Activated naive CD8-positive, alpha-beta T cell treated with anti-CD3 and anti-CD28 coated beads, Interleukin-2, amount 50 U/mL, for 24 hours (primary cell): ENCODE measurements at regions not wholly inside any gene's neighbourhood (a gene's known extent, or its start where the extent isn't known, plus 50 kb on each side); places are given as distances from the start of the nearest gene placed in this dataset.

Experiments
- ATAC-seq: fragments of 150-1000 bp; cut with Tn5 transposase; one replicate; pipeline ENCODE4 v1.10.0; 2021
- DNase-seq: peaks from one replicate; pipeline ENCODE4 v3.0.0; 2021
- H3K27ac Mint-ChIP-seq: one replicate; pipeline ENCODE4 v1.8.0; 2021; ENCODE audit warnings: mild to moderate bottlenecking, mixed read lengths
- H3K27me3 Mint-ChIP-seq: one replicate; pipeline ENCODE4 v1.8.0; 2021; ENCODE audit warnings: mixed read lengths
- H3K36me3 Mint-ChIP-seq: one replicate; pipeline ENCODE4 v1.8.0; 2021; ENCODE audit warnings: low read depth, mixed read lengths
- H3K4me1 Mint-ChIP-seq: one replicate; pipeline ENCODE4 v1.8.0; 2021; ENCODE audit warnings: mixed read lengths
- H3K4me3 Mint-ChIP-seq: one replicate; pipeline ENCODE4 v1.8.0; 2021; ENCODE audit warnings: mild to moderate bottlenecking, moderate library complexity, mixed read lengths
- H3K9me3 Mint-ChIP-seq: one replicate; pipeline ENCODE4 v1.8.0; 2021; ENCODE audit warnings: mixed read lengths

GRCh38 chr2:224210286-224211180 is 171.4 kb upstream of the SERPINE2 start:
- DNase-seq (no peak), ATAC-seq (no peak)
- Mint-ChIP-seq H3K27ac (no peak overlapping the region), H3K36me3 (no peaks in the 10 kb centered on the region), H3K4me1 (no peaks in the 10 kb centered on the region), H3K9me3 (no peaks in the 10 kb centered on the region), H3K27me3 (peaks cover 8% of the 10 kb centered on the region), H3K4me3 (no peak overlapping the region)

DNA sequence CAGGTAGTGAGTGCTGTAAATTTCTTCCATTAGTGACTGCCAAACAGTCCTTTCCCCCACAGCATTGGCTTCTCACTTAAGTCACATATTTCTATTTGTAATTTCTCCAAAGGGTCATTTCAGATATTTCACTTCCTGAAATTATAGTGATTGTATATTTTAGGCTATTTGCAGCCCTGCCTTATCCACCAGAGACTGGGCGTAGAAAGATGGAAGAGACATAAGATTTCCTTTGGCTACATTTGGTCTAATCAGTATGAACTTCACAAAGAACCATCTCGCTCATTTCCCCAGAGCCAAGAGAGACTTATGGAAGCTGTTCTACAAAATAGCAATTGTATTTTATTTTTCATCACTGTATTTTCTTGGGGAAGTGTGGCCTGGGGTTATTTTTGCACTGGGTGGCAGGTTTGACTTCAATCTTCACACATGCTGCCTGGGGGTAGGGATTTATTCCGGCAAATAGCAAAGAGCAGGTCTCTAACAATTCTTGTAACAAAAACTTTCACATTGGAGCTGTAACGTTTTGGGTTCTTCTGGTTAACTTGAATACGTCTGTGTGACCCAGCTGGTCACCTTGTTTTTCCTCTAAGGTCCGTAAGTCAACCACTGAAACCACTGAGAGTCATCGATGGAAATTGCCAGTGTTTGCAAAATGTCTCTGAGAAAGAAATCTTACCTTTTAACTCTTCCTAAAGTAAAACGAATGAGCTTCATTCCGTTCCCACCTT is 170.6 kb upstream of the SERPINE2 start:
- Mint-ChIP-seq H3K4me1 (no peaks in the 10 kb centered on the region), H3K36me3 (no peaks in the 10 kb centered on the region), H3K9me3 (no peaks in the 10 kb centered on the region), H3K27ac (no peak overlapping the region), H3K4me3 (no peak overlapping the region), H3K27me3 (peaks cover 8% of the 10 kb centered on the region)
- DNase-seq, result no peak
- ATAC-seq, result no peak

GRCh38 chr2:224208443-224208842 is 169.4 kb upstream of the SERPINE2 start:
- Mint-ChIP-seq H3K4me3 (no peak overlapping the region), H3K4me1 (no peaks in the 10 kb centered on the region), H3K9me3 (no peaks in the 10 kb centered on the region), H3K36me3 (no peaks in the 10 kb centered on the region), H3K27me3 (peaks cover 8% of the 10 kb centered on the region), H3K27ac (no peak overlapping the region)
- no peak for DNase-seq
- no peak for ATAC-seq

DNA sequence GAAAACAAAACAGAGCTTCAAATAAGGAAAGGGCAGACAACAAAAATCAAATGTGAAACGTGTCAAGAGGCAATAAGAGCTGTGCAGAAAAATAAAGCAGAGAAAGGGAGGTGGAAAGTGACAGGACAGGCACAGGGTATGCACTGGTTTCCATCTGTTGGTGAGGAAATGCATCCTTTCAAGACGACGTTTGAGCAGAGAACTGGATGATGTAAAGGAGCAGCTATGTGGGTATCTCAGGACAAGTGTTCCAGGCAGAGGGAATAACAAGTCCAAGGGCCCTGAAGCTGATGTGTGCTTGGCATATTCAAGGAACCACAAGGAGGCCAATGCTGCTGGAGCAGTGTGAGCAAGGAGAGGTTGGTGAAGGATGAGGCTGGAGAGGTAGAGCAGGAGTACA is 168.9 kb upstream of the SERPINE2 start:
- no peaks in the 10 kb centered on the region for H3K4me1 Mint-ChIP-seq
- no peaks in the 10 kb centered on the region for H3K36me3 Mint-ChIP-seq
- no peaks in the 10 kb centered on the region for H3K9me3 Mint-ChIP-seq
- H3K4me3 Mint-ChIP-seq, result no peak overlapping the region
- peaks cover 8% of the 10 kb centered on the region for H3K27me3 Mint-ChIP-seq
- ATAC-seq (no peak), DNase-seq (no peak)
- no peak overlapping the region for H3K27ac Mint-ChIP-seq

- no peak overlapping the region for H3K27ac Mint-ChIP-seq
- H3K36me3 Mint-ChIP-seq, result no peaks in the 10 kb centered on the region
- H3K4me1 Mint-ChIP-seq, result no peaks in the 10 kb centered on the region
- peaks cover 8% of the 10 kb centered on the region for H3K27me3 Mint-ChIP-seq
- ATAC-seq (no peak), DNase-seq (no peak)
- no peaks in the 10 kb centered on the region for H3K9me3 Mint-ChIP-seq
- no peak overlapping the region for H3K4me3 Mint-ChIP-seq
These were observed 167.7 kb upstream of the SERPINE2 start for GRCh38 chr2:224206816-224207215.

- H3K27me3 Mint-ChIP-seq, result peaks cover 8% of the 10 kb centered on the region
- H3K36me3 Mint-ChIP-seq, result no peaks in the 10 kb centered on the region
These were observed 163.3 kb upstream of the SERPINE2 start for GRCh38 chr2:224202281-224202865.

DNA sequence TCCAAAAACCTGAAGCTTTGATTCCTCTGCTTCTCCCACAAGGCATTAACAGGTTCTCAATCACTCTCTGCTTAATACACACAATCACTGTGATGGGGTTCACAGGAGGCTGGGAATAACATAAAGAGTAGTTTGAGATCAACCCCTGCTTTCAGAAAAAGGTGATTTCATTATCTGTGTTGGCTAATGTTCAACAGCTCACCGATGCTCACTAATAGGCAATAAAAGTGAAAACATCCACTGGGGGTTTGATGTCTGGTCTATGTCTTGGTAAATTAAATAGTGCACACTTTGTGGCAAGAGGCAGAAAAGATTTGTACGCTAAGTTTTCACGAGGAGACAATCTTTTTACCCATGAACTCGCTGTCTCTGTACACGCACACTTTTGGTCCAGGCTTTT is 159.3 kb upstream of the SERPINE2 start:
- Mint-ChIP-seq H3K4me3 (no peak overlapping the region), H3K27ac (no peak overlapping the region), H3K9me3 (no peaks in the 10 kb centered on the region), H3K36me3 (no peaks in the 10 kb centered on the region), H3K27me3 (peaks cover 4% of the 10 kb centered on the region), H3K4me1 (no peaks in the 10 kb centered on the region)
- ATAC-seq (no peak), DNase-seq (no peak)

More at GRCh38 chr2:224202281-224202865, 163.3 kb upstream of the SERPINE2 start:
- no peak for DNase-seq
- ATAC-seq, result no peak
- Mint-ChIP-seq H3K27ac (no peak overlapping the region), H3K4me1 (no peaks in the 10 kb centered on the region), H3K4me3 (no peak overlapping the region), H3K9me3 (no peaks in the 10 kb centered on the region)

DNA sequence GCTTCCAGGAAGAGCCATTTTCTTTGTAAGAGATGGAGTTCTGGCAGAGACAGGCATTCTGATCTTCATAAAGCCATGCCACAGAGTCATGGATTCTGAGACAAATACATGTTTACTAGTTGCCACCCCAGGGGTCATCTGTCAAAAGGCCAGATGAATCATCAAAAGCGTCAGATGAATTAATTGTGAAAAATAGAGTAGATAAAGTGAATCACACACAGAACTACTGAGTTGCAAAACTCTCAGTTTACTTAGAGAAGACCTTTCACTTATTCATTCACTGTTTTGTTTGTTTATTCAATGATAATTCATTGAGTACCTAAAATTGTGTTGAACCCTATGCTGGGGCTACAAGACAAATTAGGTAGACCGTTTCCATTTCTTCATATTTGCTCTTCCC is 157.7 kb upstream of the SERPINE2 start:
- Mint-ChIP-seq H3K9me3 (no peaks in the 10 kb centered on the region), H3K4me3 (no peak overlapping the region), H3K27me3 (peaks cover 4% of the 10 kb centered on the region), H3K27ac (no peak overlapping the region), H3K4me1 (no peaks in the 10 kb centered on the region), H3K36me3 (no peaks in the 10 kb centered on the region)
- DNase-seq (no peak), ATAC-seq (no peak)

DNA sequence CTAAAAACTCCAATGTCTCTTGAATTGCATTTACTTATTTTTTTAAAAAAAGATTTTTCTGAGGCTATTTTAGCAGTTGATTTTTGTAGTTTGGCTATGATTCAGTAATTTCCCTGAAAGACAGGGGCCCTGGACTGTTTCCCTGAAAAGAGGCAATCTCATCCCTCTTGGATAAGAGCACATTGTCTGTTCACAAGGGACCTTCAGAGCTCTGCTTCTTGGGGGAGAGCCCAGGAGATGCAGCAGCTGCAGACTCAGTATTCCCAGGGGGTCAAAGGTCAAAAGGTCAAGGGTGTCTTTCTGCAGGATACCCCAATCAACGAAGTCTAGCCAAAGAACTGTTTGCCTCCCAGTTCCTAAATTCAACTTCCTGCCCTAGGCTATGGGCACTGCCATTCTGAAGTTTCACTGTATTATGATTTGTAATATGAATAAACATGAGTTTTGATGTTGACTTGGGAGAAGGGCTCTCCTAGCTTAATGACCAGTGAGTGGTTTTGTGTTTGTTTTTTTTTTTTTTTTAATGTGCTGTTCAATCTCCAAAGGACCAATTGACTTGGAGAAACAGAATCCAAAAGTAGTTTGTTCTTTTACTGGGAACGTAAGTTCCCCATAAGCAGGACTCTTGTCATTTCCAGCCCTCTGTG is 157.0 kb upstream of the SERPINE2 start:
- DNase-seq, result no peak
- H3K4me3 Mint-ChIP-seq, result no peak overlapping the region

DNA sequence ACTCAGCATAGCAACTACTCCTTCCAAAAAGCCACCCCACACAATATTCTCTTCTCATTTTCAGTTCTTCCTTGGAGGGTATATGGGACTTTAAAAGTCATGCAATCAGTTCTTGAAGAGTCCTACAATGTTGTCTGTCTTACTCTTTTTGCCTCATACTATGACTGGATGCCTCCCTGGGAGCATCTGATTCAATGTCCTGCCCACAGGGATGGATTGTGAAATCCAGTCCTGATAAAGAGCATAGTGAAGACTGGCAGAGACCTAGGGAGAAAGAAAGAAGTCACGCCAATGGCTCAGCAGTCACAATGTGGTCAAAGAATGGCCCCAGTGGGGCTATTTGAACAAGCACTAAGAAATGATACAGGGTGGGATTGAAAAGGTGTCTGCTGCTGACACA is 155.1 kb upstream of the SERPINE2 start:
- no peak overlapping the region for H3K4me3 Mint-ChIP-seq
- DNase-seq, result no peak
- no peaks in the 10 kb centered on the region for H3K4me1 Mint-ChIP-seq
- no peaks in the 10 kb centered on the region for H3K36me3 Mint-ChIP-seq
- ATAC-seq, result no peak
- H3K27ac Mint-ChIP-seq, result no peak overlapping the region
- H3K9me3 Mint-ChIP-seq, result no peaks in the 10 kb centered on the region
- peaks cover 4% of the 10 kb centered on the region for H3K27me3 Mint-ChIP-seq

More for the DNA sequence above, 157.0 kb upstream of the SERPINE2 start:
- Mint-ChIP-seq H3K27me3 (peaks cover 4% of the 10 kb centered on the region), H3K9me3 (no peaks in the 10 kb centered on the region), H3K36me3 (no peaks in the 10 kb centered on the region), H3K27ac (no peak overlapping the region), H3K4me1 (no peaks in the 10 kb centered on the region)
- ATAC-seq, result no peak

DNA sequence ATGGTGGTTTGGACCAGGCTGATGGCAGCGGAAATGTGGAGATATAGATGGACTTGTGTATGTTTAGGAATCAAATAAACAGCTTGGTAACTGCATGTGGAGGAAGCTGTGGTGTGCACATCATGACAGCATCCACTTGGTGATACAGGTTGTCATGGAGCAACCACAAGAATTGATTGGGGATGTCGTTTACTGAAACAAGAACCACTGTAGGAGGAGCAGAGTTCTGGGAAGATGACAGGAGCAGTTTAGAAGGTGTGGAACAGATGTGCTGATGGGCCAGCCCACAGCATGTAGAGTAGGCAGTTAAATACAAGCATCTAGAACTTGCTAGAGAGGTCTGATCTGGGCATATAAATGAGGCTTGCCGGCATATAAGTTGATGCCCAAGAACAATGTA is 152.4 kb upstream of the SERPINE2 start:
- DNase-seq, result no peak
- no peak for ATAC-seq
- Mint-ChIP-seq H3K4me1 (no peaks in the 10 kb centered on the region), H3K27me3 (peaks cover 4% of the 10 kb centered on the region), H3K27ac (no peak overlapping the region), H3K4me3 (no peak overlapping the region), H3K9me3 (no peaks in the 10 kb centered on the region), H3K36me3 (no peaks in the 10 kb centered on the region)

DNA sequence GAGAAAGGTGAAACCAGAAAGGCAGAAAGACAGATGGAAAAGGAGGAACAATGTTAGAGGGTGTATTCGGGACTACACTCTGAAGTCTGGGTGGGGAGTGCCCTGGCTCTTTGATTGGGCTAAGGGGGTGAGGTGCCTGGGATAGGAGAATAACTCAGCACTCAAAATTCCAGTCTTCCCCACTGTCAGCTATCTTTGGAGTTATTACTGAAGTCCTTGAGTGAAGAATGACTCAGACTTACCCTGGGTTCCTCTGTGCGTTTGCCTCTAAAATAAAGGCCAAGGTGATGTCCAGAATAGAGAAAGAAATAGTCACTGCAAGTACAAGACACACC is 151.8 kb upstream of the SERPINE2 start:
- no peak overlapping the region for H3K27ac Mint-ChIP-seq
- ATAC-seq (no peak), DNase-seq (no peak)
- no peaks in the 10 kb centered on the region for H3K9me3 Mint-ChIP-seq
- H3K4me3 Mint-ChIP-seq, result no peak overlapping the region
- peaks cover 4% of the 10 kb centered on the region for H3K27me3 Mint-ChIP-seq
- no peaks in the 10 kb centered on the region for H3K4me1 Mint-ChIP-seq
- H3K36me3 Mint-ChIP-seq, result no peaks in the 10 kb centered on the region

GRCh38 chr2:224190234-224190935 is 151.3 kb upstream of the SERPINE2 start:
- no peaks in the 10 kb centered on the region for H3K4me1 Mint-ChIP-seq
- ATAC-seq (no peak), DNase-seq (no peak)
- H3K36me3 Mint-ChIP-seq, result no peaks in the 10 kb centered on the region
- no peak overlapping the region for H3K27ac Mint-ChIP-seq
- H3K4me3 Mint-ChIP-seq, result no peak overlapping the region
- H3K9me3 Mint-ChIP-seq, result no peaks in the 10 kb centered on the region
- H3K27me3 Mint-ChIP-seq, result peaks cover 4% of the 10 kb centered on the region

DNA sequence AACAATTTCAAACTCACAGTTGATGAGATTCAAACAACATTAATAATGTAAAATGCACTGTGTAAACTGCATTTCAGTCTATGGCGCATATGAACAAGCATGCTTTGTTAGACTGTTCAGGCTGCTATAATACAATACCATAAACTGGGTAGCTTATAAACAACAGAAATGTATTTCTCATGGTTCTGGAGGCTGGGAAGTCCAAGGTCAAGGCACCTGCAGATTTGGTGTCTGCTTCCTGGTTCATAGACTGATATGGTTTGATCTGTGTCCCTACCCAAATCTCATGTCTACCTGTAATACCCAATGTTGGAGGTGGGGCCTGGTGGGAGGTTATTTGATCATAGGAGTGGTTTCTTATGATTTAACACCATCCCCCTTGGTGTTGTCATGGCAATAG is 148.1 kb upstream of the SERPINE2 start:
- no peak for ATAC-seq
- H3K4me3 Mint-ChIP-seq, result no peak overlapping the region
- no peak overlapping the region for H3K27ac Mint-ChIP-seq

More for the DNA sequence above, 148.1 kb upstream of the SERPINE2 start:
- no peaks in the 10 kb centered on the region for H3K4me1 Mint-ChIP-seq
- no peaks in the 10 kb centered on the region for H3K9me3 Mint-ChIP-seq
- H3K27me3 Mint-ChIP-seq, result no peaks in the 10 kb centered on the region
- no peak for DNase-seq
- no peaks in the 10 kb centered on the region for H3K36me3 Mint-ChIP-seq
